OCI-LY3 (cell line): ENCODE measurements at regions not wholly inside any gene's neighbourhood (a gene's known extent, or its start where the extent isn't known, plus 50 kb on each side); places are given as distances from the start of the nearest gene placed in this dataset.

ENCODE experiments used
- EZH2phosphoT487 ChIP-seq: fragments of 200-600 bp; shearing (Covaris generic); IDR thresholded peaks from 2 replicates; pipeline ENCODE4 v1.6.1; 2018; ENCODE audit warnings: antibody characterized with exemption, mixed run types, low read depth
- TF ChIP-seq, protein P1 (sequence below): fragments of 200-600, 300-600 bp; sonication (generic); IDR thresholded peaks from 2 replicates; pipeline ENCODE4 v1.5.1; 2014; ENCODE audit warnings: antibody characterized with exemption, low read length, low read depth

DNA sequence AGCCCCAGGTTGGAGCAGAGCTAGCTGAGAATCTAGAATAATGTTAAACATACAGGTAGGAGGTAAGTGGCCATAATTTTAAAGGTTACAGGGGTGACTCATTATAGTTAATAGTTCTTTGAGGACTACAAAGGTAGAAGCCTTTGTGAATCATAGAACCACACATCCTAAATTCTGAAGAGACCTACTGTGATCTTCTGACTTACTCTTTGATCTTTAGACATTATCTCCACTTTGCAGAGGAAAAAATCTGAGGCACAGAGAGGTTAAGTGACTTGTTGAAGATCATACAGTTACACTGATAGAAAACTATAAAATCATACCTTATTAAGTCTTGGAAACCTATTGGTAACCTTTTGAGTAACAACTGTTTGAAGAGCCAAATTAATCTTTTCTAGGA, 1051.3 kb upstream of the NRXN1 start:
- TF ChIP-seq, protein P1, sequence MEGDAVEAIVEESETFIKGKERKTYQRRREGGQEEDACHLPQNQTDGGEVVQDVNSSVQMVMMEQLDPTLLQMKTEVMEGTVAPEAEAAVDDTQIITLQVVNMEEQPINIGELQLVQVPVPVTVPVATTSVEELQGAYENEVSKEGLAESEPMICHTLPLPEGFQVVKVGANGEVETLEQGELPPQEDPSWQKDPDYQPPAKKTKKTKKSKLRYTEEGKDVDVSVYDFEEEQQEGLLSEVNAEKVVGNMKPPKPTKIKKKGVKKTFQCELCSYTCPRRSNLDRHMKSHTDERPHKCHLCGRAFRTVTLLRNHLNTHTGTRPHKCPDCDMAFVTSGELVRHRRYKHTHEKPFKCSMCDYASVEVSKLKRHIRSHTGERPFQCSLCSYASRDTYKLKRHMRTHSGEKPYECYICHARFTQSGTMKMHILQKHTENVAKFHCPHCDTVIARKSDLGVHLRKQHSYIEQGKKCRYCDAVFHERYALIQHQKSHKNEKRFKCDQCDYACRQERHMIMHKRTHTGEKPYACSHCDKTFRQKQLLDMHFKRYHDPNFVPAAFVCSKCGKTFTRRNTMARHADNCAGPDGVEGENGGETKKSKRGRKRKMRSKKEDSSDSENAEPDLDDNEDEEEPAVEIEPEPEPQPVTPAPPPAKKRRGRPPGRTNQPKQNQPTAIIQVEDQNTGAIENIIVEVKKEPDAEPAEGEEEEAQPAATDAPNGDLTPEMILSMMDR: no peak
- TF ChIP-seq EZH2phosphoT487: no peak
